DOHH2 (cell line): ENCODE measurements at regions not wholly inside any gene's neighbourhood (a gene's known extent, or its start where the extent isn't known, plus 50 kb on each side); places are given as distances from the start of the nearest gene placed in this dataset.

Experiments used
- H3F3A ChIP-seq: fragments of 200-600 bp; sonication (generic), shearing (Covaris generic); 2 replicates; pipeline ENCODE4 v1.6.0; 2016; ENCODE audit warnings: antibody characterized with exemption, mild to moderate bottlenecking; ENCODE audit not compliant: control insufficient read depth, insufficient read depth
- H3K27ac ChIP-seq: fragments of 200-600 bp; sonication (generic); 2 replicates; pipeline ENCODE4 v1.5.1; 2014; ENCODE audit warnings: low read depth, mild to moderate bottlenecking, low read length, moderate library complexity
- H3K27me3 ChIP-seq: fragments of 200-600 bp; sonication (generic); 2 replicates; pipeline ENCODE4 v1.6.1; 2014; ENCODE audit warnings: mild to moderate bottlenecking, low read length, mixed read lengths; ENCODE audit not compliant: control insufficient read depth
- H3K36me3 ChIP-seq: fragments of 200-600 bp; sonication (generic); 2 replicates; pipeline ENCODE4 v1.6.1; 2014; ENCODE audit warnings: mild to moderate bottlenecking, low read length, moderate library complexity, mixed read lengths; ENCODE audit not compliant: control insufficient read depth
- H3K4me1 ChIP-seq: fragments of 200-600 bp; sonication (generic); 2 replicates; pipeline ENCODE4 v1.6.1; 2014; ENCODE audit warnings: mild to moderate bottlenecking, low read length, mixed read lengths; ENCODE audit not compliant: control insufficient read depth
- H3K4me2 ChIP-seq: fragments of 200-600 bp; sonication (generic); 2 replicates; pipeline ENCODE4 v1.6.0; 2014; ENCODE audit warnings: mild to moderate bottlenecking, low read length, moderate library complexity
- H3K4me3 ChIP-seq: fragments of 200-600 bp; sonication (generic); 2 replicates; pipeline ENCODE4 v1.5.1; 2014; ENCODE audit warnings: mild to moderate bottlenecking, low read length, mixed read lengths
- H3K79me2 ChIP-seq: fragments of 200-600 bp; sonication (generic); 2 replicates; pipeline ENCODE4 v1.6.1; 2014; ENCODE audit warnings: mild to moderate bottlenecking, low read length, mixed read lengths; ENCODE audit not compliant: control insufficient read depth
- H3K9me2 ChIP-seq: fragments of 200-600 bp; sonication (generic); replicated peaks from 2 replicates; pipeline ENCODE4 v1.6.1; 2014; ENCODE audit warnings: mild to moderate bottlenecking, low read length, mixed read lengths; ENCODE audit not compliant: control insufficient read depth
- H3K9me3 ChIP-seq: fragments of 200-600 bp; sonication (generic); 2 replicates; pipeline ENCODE4 v1.6.1; 2014; ENCODE audit warnings: antibody characterized with exemption, low read length, mixed read lengths; ENCODE audit not compliant: control insufficient read depth, insufficient read depth
- H4K20me1 ChIP-seq: fragments of 200-600 bp; sonication (generic); 2 replicates; pipeline ENCODE4 v1.6.0; 2014; ENCODE audit warnings: low read depth, mild to moderate bottlenecking, antibody characterized with exemption, low read length, moderate library complexity; ENCODE audit not compliant: control insufficient read depth, insufficient read depth
- CTCF ChIP-seq: fragments of 200-600 bp; sonication (generic); IDR thresholded peaks from one replicate; pipeline ENCODE4 v1.5.1; 2014; ENCODE audit warnings: antibody characterized with exemption, mild to moderate bottlenecking, low read depth, low read length; ENCODE audit not compliant: poor library complexity, severe bottlenecking
- EZH2phosphoT487 ChIP-seq: fragments of 200-600 bp; sonication (generic); IDR thresholded peaks from 2 replicates; pipeline ENCODE4 v1.6.1; 2017; ENCODE audit warnings: borderline replicate concordance, mild to moderate bottlenecking, antibody characterized with exemption, low read length, moderate library complexity, mixed read lengths

- H3K4me1 ChIP-seq = no peaks in the 10 kb centered on the region
- no peaks in the 10 kb centered on the region for H3K9me3 ChIP-seq
- no peaks in the 10 kb centered on the region for H4K20me1 ChIP-seq
- no peak overlapping the region for H3K4me3 ChIP-seq
- no peaks in the 10 kb centered on the region for H3K36me3 ChIP-seq
- no peaks in the 10 kb centered on the region for H3K79me2 ChIP-seq
- H3K27ac ChIP-seq = no peak overlapping the region
- H3K9me2 ChIP-seq = no peaks in the 10 kb centered on the region
- H3K4me2 ChIP-seq = no peak overlapping the region
- no peak for TF ChIP-seq CTCF
- TF ChIP-seq EZH2phosphoT487 = no peak
- H3K27me3 ChIP-seq = no peaks in the 10 kb centered on the region
- H3F3A ChIP-seq = no peaks in the 10 kb centered on the region
Observed at GRCh38 chr4:176383273-176384077, 63.7 kb downstream of the SPCS3 start.

- Histone ChIP-seq H3K27ac (no peak overlapping the region), H3K4me3 (no peak overlapping the region), H3K4me1 (no peaks in the 10 kb centered on the region), H3K36me3 (no peaks in the 10 kb centered on the region), H3K27me3 (no peaks in the 10 kb centered on the region), H4K20me1 (no peaks in the 10 kb centered on the region), H3K9me3 (no peaks in the 10 kb centered on the region), H3K4me2 (no peak overlapping the region), H3K79me2 (no peaks in the 10 kb centered on the region), H3K9me2 (no peaks in the 10 kb centered on the region), H3F3A (no peaks in the 10 kb centered on the region)
- TF ChIP-seq EZH2phosphoT487 = no peak
- no peak for TF ChIP-seq CTCF
Observed at GRCh38 chr4:176385601-176386000, 65.8 kb downstream of the SPCS3 start.

- H4K20me1 ChIP-seq = no peaks in the 10 kb centered on the region
- H3K4me3 ChIP-seq = no peak overlapping the region
- H3K27me3 ChIP-seq = no peaks in the 10 kb centered on the region
- no peaks in the 10 kb centered on the region for H3K4me1 ChIP-seq
- no peaks in the 10 kb centered on the region for H3K9me3 ChIP-seq
- H3K36me3 ChIP-seq = no peaks in the 10 kb centered on the region
- no peaks in the 10 kb centered on the region for H3K9me2 ChIP-seq
- H3K27ac ChIP-seq = no peak overlapping the region
- H3K79me2 ChIP-seq = no peaks in the 10 kb centered on the region
- TF ChIP-seq CTCF = no peak
- TF ChIP-seq EZH2phosphoT487 = no peak
- no peak overlapping the region for H3K4me2 ChIP-seq
- H3F3A ChIP-seq = no peaks in the 10 kb centered on the region
Observed at GRCh38 chr4:176387571-176387970, 67.8 kb downstream of the SPCS3 start.
